IMR-90 (cell line): ENCODE measurements at regions not wholly inside any gene's neighbourhood (a gene's known extent, or its start where the extent isn't known, plus 50 kb on each side); places are given as distances from the start of the nearest gene placed in this dataset.

Experiments used
- ATAC-seq: fragments of 200-7000 bp; cut with Tn5 transposase; 2 replicates; pipeline ENCODE4 v1.9.1; 2020; ENCODE audit warnings: low read depth, mild to moderate bottlenecking, moderate library complexity
- BruUV-seq: library from RNA; stranded (reverse); fragments of 400-500 nt; replicated peaks from 2 replicates; lab custom pipeline; 2021; lab: Mats Ljungman, UMichigan
- CTCF ChIA-PET: fragments of 300-600 bp; formaldehyde crosslinking; extraction: SDS; loops from one replicate; lab custom pipeline; 2021; ENCODE audit warnings: antibody characterized with exemption; lab: Yijun Ruan, JAX
- POLR2A ChIA-PET: fragments of 300-600 bp; sonication (Branson Sonifier 250); formaldehyde crosslinking; loops from one replicate; lab custom pipeline; 2022; ENCODE audit warnings: antibody characterized with exemption; ENCODE audit not compliant: unreplicated experiment; lab: Charles Lee
- DNase-seq: peaks from one replicate; pipeline ENCODE4 v3.0.0; 2013
- H2AFZ ChIP-seq: replicated peaks from 2 replicates; pipeline ENCODE3; 2013; ENCODE audit warnings: low read length, mild to moderate bottlenecking; ENCODE audit not compliant: poor library complexity
- H2AK5ac ChIP-seq: 2 replicates; pipeline ENCODE4 v1.6.1; 2013; ENCODE audit warnings: low read depth, low read length, inconsistent platforms
- H2AK9ac ChIP-seq: replicated peaks from 2 replicates; pipeline ENCODE3; 2013; ENCODE audit warnings: mild to moderate bottlenecking, low read depth, low read length, moderate library complexity; ENCODE audit not compliant: poor library complexity
- H2BK120ac ChIP-seq: 2 replicates; pipeline ENCODE4 v1.6.1; 2013; ENCODE audit warnings: low read depth, low read length, inconsistent platforms
- H2BK15ac ChIP-seq: 3 replicates; pipeline ENCODE4 v1.6.1; 2013; ENCODE audit warnings: low read depth, low read length, inconsistent platforms
- H2BK20ac ChIP-seq: 2 replicates; pipeline ENCODE4 v1.6.1; 2013; ENCODE audit warnings: low read depth, mild to moderate bottlenecking, inconsistent platforms, low read length, moderate library complexity
- H2BK5ac ChIP-seq: 2 replicates; pipeline ENCODE4 v1.6.1; 2013; ENCODE audit warnings: mild to moderate bottlenecking, low read depth, low read length, inconsistent platforms; ENCODE audit not compliant: poor library complexity, severe bottlenecking
- H3K14ac ChIP-seq: replicated peaks from 2 replicates; pipeline ENCODE4 v1.6.1; 2013; ENCODE audit warnings: low read depth, low read length, inconsistent platforms
- H3K18ac ChIP-seq: 2 replicates; pipeline ENCODE4 v1.6.1; 2013; ENCODE audit warnings: low read depth, low read length, control low read depth
- H3K23ac ChIP-seq: 2 replicates; pipeline ENCODE4 v1.6.1; 2013; ENCODE audit warnings: low read depth, low read length, inconsistent platforms
- H3K27ac ChIP-seq: 2 replicates; pipeline ENCODE4 v1.5.1; 2013; ENCODE audit warnings: mild to moderate bottlenecking, control low read depth, low read length; ENCODE audit not compliant: insufficient read depth
- H3K27me3 ChIP-seq: 2 replicates; pipeline ENCODE4 v1.6.1; 2013; ENCODE audit warnings: low read length; ENCODE audit not compliant: control insufficient read depth, insufficient read depth
- H3K36me3 ChIP-seq: 2 replicates; pipeline ENCODE4 v1.6.1; 2013; ENCODE audit warnings: low read length, mixed read lengths; ENCODE audit not compliant: control insufficient read depth, insufficient read depth
- H3K4ac ChIP-seq: 2 replicates; pipeline ENCODE4 v1.6.1; 2013; ENCODE audit warnings: low read depth, low read length, inconsistent platforms
- H3K4me1 ChIP-seq: 2 replicates; pipeline ENCODE4 v1.6.1; 2013; ENCODE audit warnings: low read length, mixed read lengths; ENCODE audit not compliant: control insufficient read depth, insufficient read depth
- H3K4me2 ChIP-seq: 2 replicates; pipeline ENCODE4 v1.6.1; 2013; ENCODE audit warnings: low read depth, mild to moderate bottlenecking, control low read depth, low read length, moderate library complexity
- H3K4me3 ChIP-seq: 2 replicates; pipeline ENCODE4 v1.5.1; 2013; ENCODE audit warnings: low read depth, mild to moderate bottlenecking, control low read depth, low read length, moderate library complexity; ENCODE audit not compliant: insufficient read depth
- H3K56ac ChIP-seq: 2 replicates; pipeline ENCODE4 v1.6.1; 2013; ENCODE audit warnings: low read length, inconsistent platforms; ENCODE audit not compliant: insufficient read depth; ENCODE audit errors: extremely low read depth
- H3K79me1 ChIP-seq, 2 experiments: 2 replicates each; pipeline ENCODE4 v1.6.1; 2013; ENCODE audit warnings: low read length in 2 of 2, inconsistent platforms in 1 of 2, low read depth in 1 of 2
- H3K9ac ChIP-seq: 2 replicates; pipeline ENCODE4 v1.6.1; 2013; ENCODE audit warnings: low read depth, low read length, control low read depth
- H3K9me1 ChIP-seq: 2 replicates; pipeline ENCODE4 v1.6.1; 2013; ENCODE audit warnings: low read length, inconsistent platforms; ENCODE audit not compliant: insufficient read depth
- H3K9me3 ChIP-seq: 2 replicates; pipeline ENCODE4 v1.6.1; 2013; ENCODE audit warnings: low read length; ENCODE audit not compliant: control insufficient read depth, insufficient read depth
- H4K20me1 ChIP-seq: 2 replicates; pipeline ENCODE4 v1.6.1; 2013; ENCODE audit warnings: low read length, inconsistent platforms; ENCODE audit not compliant: insufficient read depth
- H4K5ac ChIP-seq: 2 replicates; pipeline ENCODE4 v1.6.1; 2013; ENCODE audit warnings: mild to moderate bottlenecking, low read depth, low read length, control low read depth
- H4K8ac ChIP-seq, 2 experiments: 2 replicates each; pipeline ENCODE4 v1.6.1; 2013; ENCODE audit warnings: low read depth in 2 of 2, low read length in 2 of 2, control low read depth in 1 of 2, inconsistent platforms in 1 of 2
- H4K91ac ChIP-seq: 2 replicates; pipeline ENCODE4 v1.6.1; 2013; ENCODE audit warnings: low read depth, low read length, inconsistent platforms; ENCODE audit not compliant: insufficient read depth
- CHD1 ChIP-seq: IDR thresholded peaks from 2 replicates; pipeline ENCODE4 v1.6.1; 2012; ENCODE audit warnings: low read depth, low read length, improper control_type of control experiment
- FOS ChIP-seq: fragments of 150-350 bp; IDR thresholded peaks from 2 replicates; pipeline ENCODE4 v1.6.1; 2016; ENCODE audit warnings: low read depth, low read length
- MAFK ChIP-seq: IDR thresholded peaks from 2 replicates; pipeline ENCODE4 v1.6.1; 2012; ENCODE audit warnings: low read depth, low read length, improper control_type of control experiment
- MAZ ChIP-seq: IDR thresholded peaks from 2 replicates; pipeline ENCODE4 v1.6.1; 2012; ENCODE audit warnings: low read depth, mild to moderate bottlenecking, low read length, improper control_type of control experiment, moderate library complexity, borderline replicate concordance
- MXI1 ChIP-seq: IDR thresholded peaks from 2 replicates; pipeline ENCODE4 v1.6.1; 2012; ENCODE audit warnings: low read depth, mild to moderate bottlenecking, low read length, moderate library complexity, borderline replicate concordance
- NFE2L2 ChIP-seq: fragments of 150-350 bp; IDR thresholded peaks from 2 replicates; pipeline ENCODE4 v1.6.1; 2016; ENCODE audit warnings: low read depth, mild to moderate bottlenecking, low read length
- POLR2A ChIP-seq: IDR thresholded peaks from 2 replicates; pipeline ENCODE4 v1.6.1; 2012; ENCODE audit warnings: mild to moderate bottlenecking, low read depth, low read length
- RAD21 ChIP-seq: IDR thresholded peaks from 2 replicates; pipeline ENCODE4 v1.6.1; 2012; ENCODE audit warnings: low read length, improper control_type of control experiment
- RCOR1 ChIP-seq: IDR thresholded peaks from 2 replicates; pipeline ENCODE4 v1.6.1; 2012; ENCODE audit warnings: mild to moderate bottlenecking, low read length, improper control_type of control experiment; ENCODE audit not compliant: insufficient replicate concordance
- RFX5 ChIP-seq: IDR thresholded peaks from 2 replicates; pipeline ENCODE4 v1.8.0; 2012; ENCODE audit warnings: low read depth, mild to moderate bottlenecking, low read length, moderate library complexity
- SMC3 ChIP-seq: fragments of 150-350 bp; IDR thresholded peaks from 2 replicates; pipeline ENCODE4 v1.6.1; 2016; ENCODE audit warnings: low read depth, mild to moderate bottlenecking, antibody characterized with exemption, low read length, moderate library complexity
- WGBS, 2 experiments: methylation state at CpG; one replicate each; pipeline versions ENCODE4 v1.1.5 to v1.1.7; 2013; ENCODE audit warnings: missing lambda C conversion rate in 2 of 2; ENCODE audit not compliant: insufficient read length in 1 of 2; ENCODE audit errors: extremely low coverage in 2 of 2; 5-methylcytosine and 5-hydroxymethylcytosine counted together
- dilution Hi-C: fragments of 300-500 bp; cut with HindIII; formaldehyde crosslinking; loops from one replicate; pipeline ENCODE4 v1.14.3; 2018; ENCODE audit warnings: low sequenced_read_pairs; ENCODE audit not compliant: unreplicated experiment
- in situ Hi-C: fragments of 300-500 bp; cut with MboI; formaldehyde crosslinking; loops from 3 replicates; pipeline ENCODE4 v1.14.3; 2019; ENCODE audit warnings: low sequenced_read_pairs, inconsistent platforms, mixed read lengths
- intact Hi-C: fragments of 100-400 bp; cut with micrococcal nuclease; formaldehyde crosslinking; loops from 2 replicates; pipeline ENCODE4 v1.10.0; 2022
- TF ChIP-seq, protein P1 (sequence below): fragments of 150-350 bp; IDR thresholded peaks from 2 replicates; pipeline ENCODE4 v1.6.1; 2016; ENCODE audit warnings: low read depth, mild to moderate bottlenecking, low read length, moderate library complexity, borderline replicate concordance
- TF ChIP-seq, protein P2 (sequence below): fragments of 150-350 bp; IDR thresholded peaks from 2 replicates; pipeline ENCODE4 v1.6.1; 2017; ENCODE audit warnings: mild to moderate bottlenecking, antibody characterized with exemption, low read length, low read depth

DNA sequence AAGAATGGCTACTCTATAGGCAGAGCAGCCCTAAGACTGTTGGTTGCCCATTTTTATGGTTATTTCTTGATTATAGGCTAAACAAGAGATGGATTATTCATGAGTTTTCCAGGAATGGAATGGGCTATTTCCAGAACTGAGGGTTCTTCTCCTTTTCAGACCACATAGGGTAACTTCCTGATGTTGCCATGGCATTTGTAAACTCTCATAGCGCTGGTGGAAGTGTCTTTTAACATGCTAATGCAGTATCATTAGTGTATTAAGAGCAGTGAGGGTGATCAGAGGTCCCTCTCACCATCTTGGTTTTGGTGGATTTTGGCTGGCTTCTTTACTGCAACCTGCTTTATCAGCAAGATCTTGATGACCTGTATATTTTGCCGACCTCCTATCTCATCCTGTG is 904.6 kb upstream of the FBXO33 start:
- WGBS, 2 experiments = no CpG with 5 or more reads among the region's 2 CpGs
- Histone ChIP-seq H2AK5ac (no peak overlapping the region), H3K36me3 (no peaks in the 10 kb centered on the region), H3K9me3 (peaks cover 5% of the 10 kb centered on the region; the same call in 1 of the 2 replicates), H3K4me2 (no peak overlapping the region), H4K5ac (no peak overlapping the region), H2BK5ac (no peak overlapping the region), H3K9ac (no peak overlapping the region), H2AFZ (no peak overlapping the region), H3K9me1 (no peaks in the 10 kb centered on the region), H4K8ac (no peak overlapping the region), H3K4me3 (no peak overlapping the region), H3K18ac (no peak overlapping the region), H3K56ac (no peak overlapping the region), H2BK120ac (no peak overlapping the region), H2BK20ac (no peak overlapping the region), H3K27me3 (no peaks in the 10 kb centered on the region), H4K20me1 (no peaks in the 10 kb centered on the region), H3K79me1 (no peaks in the 10 kb centered on the region), H2BK15ac (no peak overlapping the region), H3K4me1 (no peaks in the 10 kb centered on the region), H2AK9ac (no peak overlapping the region), H3K4ac (no peak overlapping the region), H4K91ac (no peak overlapping the region), H3K23ac (no peak overlapping the region), H3K14ac (no peak overlapping the region), H3K27ac (no peak overlapping the region)
- CTCF ChIA-PET = no interaction called here
- no peak for TF ChIP-seq FOS
- TF ChIP-seq CHD1 = no peak
- no peak for TF ChIP-seq RCOR1
- no peak for TF ChIP-seq MAZ
- TF ChIP-seq, protein P1, sequence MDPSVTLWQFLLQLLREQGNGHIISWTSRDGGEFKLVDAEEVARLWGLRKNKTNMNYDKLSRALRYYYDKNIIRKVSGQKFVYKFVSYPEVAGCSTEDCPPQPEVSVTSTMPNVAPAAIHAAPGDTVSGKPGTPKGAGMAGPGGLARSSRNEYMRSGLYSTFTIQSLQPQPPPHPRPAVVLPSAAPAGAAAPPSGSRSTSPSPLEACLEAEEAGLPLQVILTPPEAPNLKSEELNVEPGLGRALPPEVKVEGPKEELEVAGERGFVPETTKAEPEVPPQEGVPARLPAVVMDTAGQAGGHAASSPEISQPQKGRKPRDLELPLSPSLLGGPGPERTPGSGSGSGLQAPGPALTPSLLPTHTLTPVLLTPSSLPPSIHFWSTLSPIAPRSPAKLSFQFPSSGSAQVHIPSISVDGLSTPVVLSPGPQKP = no peak
- TF ChIP-seq RAD21 = no peak
- no peak for TF ChIP-seq SMC3
- no peak for TF ChIP-seq POLR2A
- TF ChIP-seq, protein P2, sequence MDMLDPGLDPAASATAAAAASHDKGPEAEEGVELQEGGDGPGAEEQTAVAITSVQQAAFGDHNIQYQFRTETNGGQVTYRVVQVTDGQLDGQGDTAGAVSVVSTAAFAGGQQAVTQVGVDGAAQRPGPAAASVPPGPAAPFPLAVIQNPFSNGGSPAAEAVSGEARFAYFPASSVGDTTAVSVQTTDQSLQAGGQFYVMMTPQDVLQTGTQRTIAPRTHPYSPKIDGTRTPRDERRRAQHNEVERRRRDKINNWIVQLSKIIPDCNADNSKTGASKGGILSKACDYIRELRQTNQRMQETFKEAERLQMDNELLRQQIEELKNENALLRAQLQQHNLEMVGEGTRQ = no peak
- TF ChIP-seq NFE2L2 = no peak
- TF ChIP-seq MXI1 = no peak
- no peak for TF ChIP-seq MAFK
- TF ChIP-seq RFX5 = no peak
- dilution Hi-C loops = no loop called here
- no TSS peak for BruUV-seq
- no peak for ATAC-seq
- in situ Hi-C loops = no loop called here
- POLR2A ChIA-PET = no interaction called here
- intact Hi-C loops = no loop called here
- no peak for DNase-seq
